Activated CD8-positive, alpha-beta T cell treated with anti-CD3 and anti-CD28 coated beads for 36 hours (primary cell): ENCODE measurements at regions not wholly inside any gene's neighbourhood (a gene's known extent, or its start where the extent isn't known, plus 50 kb on each side); places are given as distances from the start of the nearest gene placed in this dataset.

Source experiments
- ATAC-seq: fragments of 200-7000 bp; cut with Tn5 transposase; one replicate; pipeline ENCODE4 v1.10.0; 2021; ENCODE audit warnings: mild to moderate bottlenecking, moderate library complexity
- CTCF ChIA-PET: fragments of 350-600 bp; sonication (Branson Sonifier 250); formaldehyde crosslinking; loops from one replicate; lab custom pipeline; 2021; ENCODE audit warnings: antibody characterized with exemption; lab: Charles Lee
- POLR2A ChIA-PET: fragments of 350-600 bp; sonication (Branson Sonifier 250); formaldehyde crosslinking; loops from one replicate; lab custom pipeline; 2021; ENCODE audit warnings: antibody characterized with exemption; lab: Charles Lee
- DNase-seq: peaks from one replicate; pipeline ENCODE4 v3.0.0-alpha.2; 2020
- H3K27ac Mint-ChIP-seq: one replicate; pipeline ENCODE4 v1.8.0; 2021; ENCODE audit warnings: mild to moderate bottlenecking, mixed read lengths
- H3K27me3 Mint-ChIP-seq: one replicate; pipeline ENCODE4 v1.8.0; 2021; ENCODE audit warnings: mixed read lengths
- H3K36me3 Mint-ChIP-seq: one replicate; pipeline ENCODE4 v1.8.0; 2021; ENCODE audit warnings: low read depth, mixed read lengths
- H3K4me1 Mint-ChIP-seq: one replicate; pipeline ENCODE4 v1.8.0; 2021; ENCODE audit warnings: low read depth, mixed read lengths
- H3K4me3 Mint-ChIP-seq: one replicate; pipeline ENCODE4 v1.8.0; 2021; ENCODE audit warnings: mild to moderate bottlenecking, moderate library complexity, mixed read lengths
- H3K9me3 Mint-ChIP-seq: one replicate; pipeline ENCODE4 v1.8.0; 2021; ENCODE audit warnings: mixed read lengths
- intact Hi-C: fragments of 100-400 bp; cut with micrococcal nuclease; formaldehyde crosslinking; loops from one replicate; pipeline ENCODE4 v1.10.0; 2022
- TF ChIP-seq, protein P1 (sequence below): fragments of 200-600 bp; IDR thresholded peaks from one replicate; pipeline ENCODE4 v1.8.0; 2022; ENCODE audit warnings: antibody characterized with exemption, mild to moderate bottlenecking

DNA sequence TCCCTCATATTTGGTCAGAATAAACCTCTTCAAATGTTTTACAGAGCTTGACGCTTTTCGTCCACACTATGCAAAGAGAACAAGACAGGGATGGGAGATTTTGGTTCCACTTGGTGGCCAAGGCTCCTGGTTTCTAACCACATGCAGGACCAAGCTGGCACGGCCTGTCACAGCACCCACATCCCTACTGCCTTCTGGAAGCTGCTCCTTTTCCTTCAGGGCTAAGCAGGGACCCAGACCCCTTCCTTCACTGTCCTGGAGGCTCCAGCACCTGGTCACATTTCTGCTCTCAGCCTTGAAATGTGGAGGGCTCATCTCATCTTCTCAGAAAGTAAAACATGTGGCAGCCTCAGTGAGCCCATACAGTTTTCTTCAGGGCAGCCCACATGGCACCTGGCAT lies 50.4 kb upstream of the ARHGEF7 start:
- H3K36me3 Mint-ChIP-seq: no peaks in the 10 kb centered on the region

DNA sequence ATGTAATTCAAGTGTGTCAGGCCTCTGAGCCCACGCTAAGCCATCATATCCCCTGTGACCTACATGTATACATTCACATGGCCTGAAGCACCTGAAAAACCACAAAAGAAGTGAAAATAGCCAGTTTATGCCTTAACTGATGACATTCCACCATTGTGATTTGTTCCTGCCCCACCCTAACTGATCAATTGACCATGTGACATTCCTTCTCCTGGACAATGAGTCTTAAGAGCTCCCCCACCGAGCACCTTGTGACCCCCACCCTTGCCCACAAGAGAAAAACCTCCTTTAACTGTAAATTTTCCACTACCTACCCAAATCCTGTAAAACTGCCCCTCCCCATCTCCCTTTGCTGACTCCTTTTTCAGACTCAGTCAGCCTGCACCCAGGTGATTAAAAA lies 52.1 kb upstream of the ARHGEF7 start:
- H3K27ac Mint-ChIP-seq: no peak overlapping the region
- H3K4me3 Mint-ChIP-seq: no peak overlapping the region
- DNase-seq: no peak
- intact Hi-C loops: loop anchor here (10.0 kb wide), 1 partner anchor 142 kb away; no protein-coding TSS in a partner anchor
- TF ChIP-seq, protein P1, sequence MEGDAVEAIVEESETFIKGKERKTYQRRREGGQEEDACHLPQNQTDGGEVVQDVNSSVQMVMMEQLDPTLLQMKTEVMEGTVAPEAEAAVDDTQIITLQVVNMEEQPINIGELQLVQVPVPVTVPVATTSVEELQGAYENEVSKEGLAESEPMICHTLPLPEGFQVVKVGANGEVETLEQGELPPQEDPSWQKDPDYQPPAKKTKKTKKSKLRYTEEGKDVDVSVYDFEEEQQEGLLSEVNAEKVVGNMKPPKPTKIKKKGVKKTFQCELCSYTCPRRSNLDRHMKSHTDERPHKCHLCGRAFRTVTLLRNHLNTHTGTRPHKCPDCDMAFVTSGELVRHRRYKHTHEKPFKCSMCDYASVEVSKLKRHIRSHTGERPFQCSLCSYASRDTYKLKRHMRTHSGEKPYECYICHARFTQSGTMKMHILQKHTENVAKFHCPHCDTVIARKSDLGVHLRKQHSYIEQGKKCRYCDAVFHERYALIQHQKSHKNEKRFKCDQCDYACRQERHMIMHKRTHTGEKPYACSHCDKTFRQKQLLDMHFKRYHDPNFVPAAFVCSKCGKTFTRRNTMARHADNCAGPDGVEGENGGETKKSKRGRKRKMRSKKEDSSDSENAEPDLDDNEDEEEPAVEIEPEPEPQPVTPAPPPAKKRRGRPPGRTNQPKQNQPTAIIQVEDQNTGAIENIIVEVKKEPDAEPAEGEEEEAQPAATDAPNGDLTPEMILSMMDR: no peak
- no peaks in the 10 kb centered on the region for H3K9me3 Mint-ChIP-seq
- no peak for ATAC-seq
- peaks cover 3% of the 10 kb centered on the region for H3K4me1 Mint-ChIP-seq
- H3K27me3 Mint-ChIP-seq: peaks cover 43% of the 10 kb centered on the region
- ChIA-PET POLR2A (no interaction called here), CTCF (no interaction called here)
- H3K36me3 Mint-ChIP-seq: no peaks in the 10 kb centered on the region

More for the DNA sequence above, 50.4 kb upstream of the ARHGEF7 start:
- H3K4me1 Mint-ChIP-seq: peaks cover 3% of the 10 kb centered on the region
- DNase-seq: no peak
- ChIA-PET CTCF (no interaction called here), POLR2A (no interaction called here)
- ATAC-seq: no peak
- intact Hi-C loops: loop anchor here (10.0 kb wide), 1 partner anchor 140 kb away; no protein-coding TSS in a partner anchor
- TF ChIP-seq, protein P1: no peak
- no peaks in the 10 kb centered on the region for H3K9me3 Mint-ChIP-seq
- H3K4me3 Mint-ChIP-seq: no peak overlapping the region
- H3K27ac Mint-ChIP-seq: no peak overlapping the region
- H3K27me3 Mint-ChIP-seq: peaks cover 31% of the 10 kb centered on the region

DNA sequence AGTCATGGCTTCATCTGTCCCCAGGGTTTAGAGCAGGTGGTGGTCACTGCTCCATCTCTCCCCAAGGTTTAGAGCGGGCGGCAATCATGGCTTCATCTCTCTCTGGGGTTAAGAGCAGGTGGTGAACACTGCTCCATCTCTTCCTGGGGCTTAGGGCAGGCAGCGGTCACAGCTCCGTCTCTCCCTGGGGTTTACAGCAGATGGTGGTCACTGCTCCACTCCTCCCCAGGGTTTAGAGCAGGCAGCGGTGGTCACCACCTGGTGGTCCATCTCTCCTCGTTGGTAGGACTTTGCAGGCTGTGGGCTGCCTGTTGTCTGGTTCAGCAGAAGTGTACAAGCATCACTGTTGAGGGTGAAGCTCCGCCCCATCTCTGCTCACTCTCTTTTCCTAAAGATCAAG lies 52.8 kb upstream of the ARHGEF7 start:
- Mint-ChIP-seq H3K27me3 (peaks cover 47% of the 10 kb centered on the region), H3K4me1 (peaks cover 3% of the 10 kb centered on the region), H3K36me3 (no peaks in the 10 kb centered on the region), H3K9me3 (no peaks in the 10 kb centered on the region), H3K4me3 (no peak overlapping the region), H3K27ac (no peak overlapping the region)
- TF ChIP-seq, protein P1: no peak
- ATAC-seq (no peak), DNase-seq (no peak)
- ChIA-PET POLR2A (no interaction called here), CTCF (no interaction called here)
- intact Hi-C loops: loop anchor here (10.0 kb wide), 1 partner anchor 142 kb away; no protein-coding TSS in a partner anchor

DNA sequence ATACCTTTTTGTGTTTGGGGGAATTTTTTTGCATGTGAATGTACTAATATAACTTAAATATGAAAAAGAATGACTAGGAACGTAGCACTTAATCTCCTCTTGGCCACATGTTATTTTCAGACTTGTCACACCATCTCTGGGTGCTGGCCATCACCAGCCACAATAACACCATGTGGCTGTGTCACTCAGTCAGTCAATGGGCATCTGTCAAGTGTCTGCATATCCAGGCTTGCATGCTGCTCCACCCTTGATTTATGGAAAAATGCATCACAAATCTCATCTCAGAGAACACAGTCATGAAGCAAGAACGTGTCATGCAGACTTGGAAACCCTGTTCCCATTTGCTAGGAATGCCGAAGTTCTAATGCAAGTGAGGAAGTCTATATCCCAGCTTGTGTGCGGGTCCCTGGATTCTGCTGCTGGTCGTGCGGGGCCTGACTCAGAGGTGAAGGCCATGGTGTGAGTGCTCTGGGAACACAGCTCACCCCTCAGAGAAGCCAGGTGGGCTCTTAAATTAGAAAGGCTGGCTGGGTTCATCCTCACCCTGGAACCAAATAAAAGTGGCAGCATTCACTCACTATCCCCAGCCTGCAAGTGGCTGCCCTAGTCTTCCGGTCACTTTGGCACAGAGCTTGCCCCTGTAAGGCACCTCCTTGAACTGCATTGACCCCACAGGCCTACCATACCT lies 53.6 kb upstream of the ARHGEF7 start:
- Mint-ChIP-seq H3K9me3 (no peaks in the 10 kb centered on the region), H3K4me3 (no peak overlapping the region), H3K27me3 (peaks cover 52% of the 10 kb centered on the region), H3K36me3 (no peaks in the 10 kb centered on the region), H3K4me1 (peaks cover 1% of the 10 kb centered on the region), H3K27ac (no peak overlapping the region)
- no peak for ATAC-seq
- TF ChIP-seq, protein P1: no peak
- ChIA-PET CTCF (no interaction called here), POLR2A (no interaction called here)
- intact Hi-C loops: loop anchor here (10.0 kb wide), 1 partner anchor 143 kb away; no protein-coding TSS in a partner anchor
- no peak for DNase-seq

DNA sequence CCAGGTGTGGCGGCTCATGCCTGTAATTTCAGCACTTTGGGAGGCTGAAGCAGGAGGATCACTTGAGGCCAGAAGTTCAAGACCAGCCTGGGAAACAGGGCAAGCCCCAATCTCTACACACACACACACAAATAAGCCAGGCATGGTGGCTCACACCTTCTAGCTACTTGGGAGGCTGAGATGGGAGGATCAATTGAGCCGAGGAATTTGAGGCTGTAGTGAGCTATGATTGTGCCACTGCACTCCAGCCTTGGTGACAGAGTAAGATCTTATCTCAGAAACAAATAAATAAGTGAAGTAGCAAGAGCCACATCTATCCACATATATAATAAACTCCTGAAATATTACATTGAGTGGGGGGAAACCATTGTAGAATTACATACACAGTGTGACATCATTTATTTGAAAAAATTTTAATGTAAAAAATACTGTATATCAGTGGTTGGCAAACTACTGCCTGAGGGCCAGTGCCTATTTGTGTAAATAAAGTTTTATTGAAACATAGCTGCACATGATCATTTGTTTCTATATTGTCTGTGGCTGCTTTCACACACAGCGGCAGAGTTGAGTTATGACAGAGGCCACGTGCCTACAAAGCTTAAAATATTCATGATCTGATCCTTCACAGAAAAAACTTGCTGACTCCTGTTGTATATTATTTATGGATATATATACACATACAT lies 54.7 kb upstream of the ARHGEF7 start:
- ChIA-PET CTCF (interaction anchor here (1.0 kb wide), 1 partner anchor 9 kb away, joined by 3 read pairs; no protein-coding TSS in a partner anchor), POLR2A (no interaction called here)
- TF ChIP-seq, protein P1: no peak
- no peaks in the 10 kb centered on the region for H3K9me3 Mint-ChIP-seq
- H3K27ac Mint-ChIP-seq: no peak overlapping the region
- H3K27me3 Mint-ChIP-seq: peaks cover 49% of the 10 kb centered on the region
- H3K4me3 Mint-ChIP-seq: no peak overlapping the region
- ATAC-seq: no peak
- no peak for DNase-seq
- intact Hi-C loops: loop anchor here (10.0 kb wide), 1 partner anchor 144 kb away; no protein-coding TSS in a partner anchor
- H3K4me1 Mint-ChIP-seq: no peaks in the 10 kb centered on the region
- H3K36me3 Mint-ChIP-seq: no peaks in the 10 kb centered on the region
